Mesenchymal stem cell (in vitro differentiated cells and primary cell): ENCODE measurements at regions not wholly inside any gene's neighbourhood (a gene's known extent, or its start where the extent isn't known, plus 50 kb on each side); places are given as distances from the start of the nearest gene placed in this dataset.

ENCODE experiments used
- DNase-seq: peaks from one replicate; pipeline ENCODE4 v3.0.0-alpha.2; 2013
- H2AFZ ChIP-seq: one replicate; pipeline ENCODE4 v1.6.1; 2013; ENCODE audit warnings: low read depth, mild to moderate bottlenecking, control low read depth, inconsistent platforms, low read length, moderate library complexity
- H2AK5ac ChIP-seq: 2 replicates; pipeline ENCODE4 v1.6.1; 2013; ENCODE audit warnings: low read length, moderate library complexity, mild to moderate bottlenecking, inconsistent platforms; ENCODE audit not compliant: severe bottlenecking
- H2BK120ac ChIP-seq: one replicate; pipeline ENCODE4 v1.6.1; 2013; ENCODE audit warnings: low read depth, mild to moderate bottlenecking, inconsistent platforms, low read length, moderate library complexity
- H2BK12ac ChIP-seq, 2 experiments: one replicate each; pipeline ENCODE4 v1.6.1; 2013; ENCODE audit warnings: inconsistent platforms in 2 of 2, low read length in 2 of 2, mild to moderate bottlenecking in 2 of 2, moderate library complexity in 2 of 2, control low read depth in 1 of 2
- H2BK15ac ChIP-seq: one replicate; pipeline ENCODE4 v1.6.1; 2013; ENCODE audit warnings: mild to moderate bottlenecking, low read depth, inconsistent platforms; ENCODE audit not compliant: poor library complexity, severe bottlenecking
- H2BK5ac ChIP-seq: 2 replicates; pipeline ENCODE4 v1.6.1; 2013; ENCODE audit warnings: low read depth, mild to moderate bottlenecking, low read length, control low read depth, inconsistent platforms; ENCODE audit not compliant: poor library complexity, severe bottlenecking
- H3K14ac ChIP-seq, 2 experiments: one replicate each; pipeline ENCODE4 v1.6.1; 2013; ENCODE audit warnings: inconsistent platforms in 2 of 2, low read length in 2 of 2, control low read depth in 1 of 2, mild to moderate bottlenecking in 1 of 2, moderate library complexity in 1 of 2
- H3K18ac ChIP-seq, 2 experiments: one replicate each; pipeline ENCODE4 v1.6.1; 2013; ENCODE audit warnings: inconsistent platforms in 2 of 2, low read length in 2 of 2, control low read depth in 1 of 2, low read depth in 1 of 2, mild to moderate bottlenecking in 1 of 2
- H3K23ac ChIP-seq, 2 experiments: one replicate each; pipeline ENCODE4 v1.6.1; 2013; ENCODE audit warnings: inconsistent platforms in 2 of 2, low read length in 2 of 2, mild to moderate bottlenecking in 2 of 2, moderate library complexity in 2 of 2, control low read depth in 1 of 2
- H3K27ac ChIP-seq: 2 replicates; pipeline ENCODE4 v1.5.1; 2013; ENCODE audit warnings: mild to moderate bottlenecking, moderate library complexity, low read length, control low read depth, inconsistent platforms; ENCODE audit not compliant: poor library complexity, severe bottlenecking
- H3K27me3 ChIP-seq, 2 experiments: 2 replicates each; pipeline versions ENCODE4 v1.6.1 to v1.7.0; 2013; ENCODE audit warnings: low read length in 2 of 2, mild to moderate bottlenecking in 2 of 2, moderate library complexity in 2 of 2, control low read depth in 1 of 2, inconsistent platforms in 1 of 2; ENCODE audit not compliant: control insufficient read depth in 1 of 2, insufficient read depth in 1 of 2
- H3K36me3 ChIP-seq, 2 experiments: 2 replicates each; pipeline versions ENCODE4 v1.6.1 to v1.7.0; 2013; ENCODE audit warnings: low read length in 2 of 2, control low read depth in 1 of 2, inconsistent platforms in 1 of 2, low read depth in 1 of 2, mild to moderate bottlenecking in 1 of 2; ENCODE audit not compliant: insufficient read depth in 2 of 2, control insufficient read depth in 1 of 2
- H3K4ac ChIP-seq, 2 experiments: one replicate each; pipeline ENCODE4 v1.6.1; 2013; ENCODE audit warnings: inconsistent platforms in 2 of 2, low read length in 2 of 2, mild to moderate bottlenecking in 2 of 2, moderate library complexity in 2 of 2, control low read depth in 1 of 2, low read depth in 1 of 2
- H3K4me1 ChIP-seq: 2 replicates; pipeline ENCODE4 v1.6.1; 2013; ENCODE audit warnings: low read depth, low read length, control low read depth; ENCODE audit not compliant: control insufficient read depth, insufficient read depth
- H3K4me2 ChIP-seq: 2 replicates; pipeline ENCODE4 v1.6.1; 2013; ENCODE audit warnings: low read length, mild to moderate bottlenecking, inconsistent platforms; ENCODE audit not compliant: poor library complexity, severe bottlenecking
- H3K4me3 ChIP-seq, 2 experiments: 2 replicates each; pipeline versions ENCODE4 v1.5.1 to v1.7.0; 2013; ENCODE audit warnings: low read length in 2 of 2, mild to moderate bottlenecking in 2 of 2, control low read depth in 1 of 2, low read depth in 1 of 2; ENCODE audit not compliant: insufficient read depth in 1 of 2
- H3K79me1 ChIP-seq: replicated peaks from 2 replicates; pipeline ENCODE4 v1.6.1; 2013; ENCODE audit warnings: mild to moderate bottlenecking, control low read depth, low read length, inconsistent platforms; ENCODE audit not compliant: poor library complexity, severe bottlenecking
- H3K9ac ChIP-seq: 2 replicates; pipeline ENCODE4 v1.7.0; 2013; ENCODE audit warnings: mild to moderate bottlenecking, low read length, moderate library complexity
- H3K9me3 ChIP-seq: 2 replicates; pipeline ENCODE4 v1.7.0; 2013; ENCODE audit warnings: mild to moderate bottlenecking, low read length; ENCODE audit not compliant: control insufficient read depth
- H4K8ac ChIP-seq: one replicate; pipeline ENCODE4 v1.6.1; 2013; ENCODE audit warnings: inconsistent platforms, mild to moderate bottlenecking, low read length, moderate library complexity
- H4K91ac ChIP-seq: one replicate; pipeline ENCODE4 v1.6.1; 2013; ENCODE audit warnings: mild to moderate bottlenecking, low read length, inconsistent platforms
- WGBS: methylation state at CpG from one replicate; pipeline ENCODE4 v1.1.7; 2013; ENCODE audit warnings: mixed read lengths; 5-methylcytosine and 5-hydroxymethylcytosine counted together

DNA sequence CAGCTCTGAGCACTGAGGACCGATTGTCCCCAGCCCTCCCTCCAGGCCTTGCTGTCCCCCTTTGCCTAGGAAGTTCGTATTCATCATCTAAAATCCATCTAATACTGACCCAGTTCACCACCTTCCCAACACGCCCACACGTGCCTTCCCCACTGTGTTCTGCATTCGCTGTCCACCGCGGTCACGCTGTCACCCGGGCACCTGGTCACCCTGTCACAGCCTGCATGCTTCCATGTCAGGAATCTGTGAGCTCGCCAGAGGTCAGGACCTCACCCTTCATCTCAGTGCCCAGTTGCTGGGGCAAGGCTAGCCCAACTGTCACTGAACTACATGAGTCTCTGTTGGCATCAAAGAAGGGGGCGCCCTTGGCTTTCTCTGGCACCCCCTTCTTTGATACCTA lies 82.9 kb upstream of the RUFY1 start:
- no peak overlapping the region for H2BK120ac ChIP-seq
- no peaks in the 10 kb centered on the region for H3K36me3 ChIP-seq
- no peak overlapping the region for H3K4me3 ChIP-seq
- no peak overlapping the region for H2BK12ac ChIP-seq
- no peak overlapping the region for H2AFZ ChIP-seq
- H3K9me3 ChIP-seq = no peaks in the 10 kb centered on the region
- no peaks in the 10 kb centered on the region for H3K79me1 ChIP-seq
- WGBS = 88% methylated on average over 11 of the region's 11 CpGs
- no peaks in the 10 kb centered on the region for H3K27me3 ChIP-seq
- H3K14ac ChIP-seq = no peak overlapping the region
- no peak overlapping the region for H3K9ac ChIP-seq
- H2BK5ac ChIP-seq = no peak overlapping the region
- H2BK15ac ChIP-seq = no peak overlapping the region
- H4K91ac ChIP-seq = no peak overlapping the region
- no peak for DNase-seq
- no peak overlapping the region for H3K23ac ChIP-seq
- no peak overlapping the region for H4K8ac ChIP-seq
- H3K4me2 ChIP-seq = no peak overlapping the region
- H3K27ac ChIP-seq = no peak overlapping the region
- no peaks in the 10 kb centered on the region for H3K4me1 ChIP-seq
- no peak overlapping the region for H3K4ac ChIP-seq
- H2AK5ac ChIP-seq = no peak overlapping the region
- no peak overlapping the region for H3K18ac ChIP-seq

DNA sequence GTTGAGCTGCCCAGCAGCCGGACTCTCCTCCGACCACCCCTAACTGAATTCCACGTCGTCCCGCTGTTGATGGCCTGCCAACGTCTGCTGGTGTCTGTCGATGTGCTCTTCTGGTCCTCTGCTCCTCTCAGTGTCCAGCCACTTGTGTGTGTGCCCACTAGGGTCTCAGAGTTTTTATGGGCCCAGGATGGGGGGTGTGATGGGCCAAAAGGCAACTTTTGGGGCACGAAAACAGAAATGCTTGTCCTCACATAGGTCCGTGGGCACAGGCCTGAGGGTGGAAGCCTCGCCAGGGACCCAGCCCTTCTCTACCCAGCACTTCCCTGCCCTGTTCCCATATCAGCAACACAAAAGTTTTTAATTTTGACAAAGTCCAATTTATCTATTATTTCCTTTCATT lies 85.7 kb upstream of the RUFY1 start:
- Histone ChIP-seq H2BK12ac (no peak overlapping the region), H3K23ac (no peak overlapping the region), H3K36me3 (no peaks in the 10 kb centered on the region), H4K91ac (no peak overlapping the region), H3K4ac (no peak overlapping the region), H2AK5ac (no peak overlapping the region), H3K27ac (no peak overlapping the region), H2BK5ac (no peak overlapping the region), H2BK15ac (no peak overlapping the region), H3K4me1 (no peaks in the 10 kb centered on the region), H3K18ac (no peak overlapping the region), H4K8ac (no peak overlapping the region), H2AFZ (no peak overlapping the region), H3K79me1 (no peaks in the 10 kb centered on the region), H3K9ac (no peak overlapping the region), H3K4me2 (no peak overlapping the region), H2BK120ac (no peak overlapping the region), H3K14ac (no peak overlapping the region), H3K4me3 (no peak overlapping the region), H3K9me3 (no peaks in the 10 kb centered on the region), H3K27me3 (peaks cover 0 to 4% of the 10 kb centered on the region in 2 experiments)
- 85% methylated on average over 10 of the region's 10 CpGs for WGBS
- no peak for DNase-seq

DNA sequence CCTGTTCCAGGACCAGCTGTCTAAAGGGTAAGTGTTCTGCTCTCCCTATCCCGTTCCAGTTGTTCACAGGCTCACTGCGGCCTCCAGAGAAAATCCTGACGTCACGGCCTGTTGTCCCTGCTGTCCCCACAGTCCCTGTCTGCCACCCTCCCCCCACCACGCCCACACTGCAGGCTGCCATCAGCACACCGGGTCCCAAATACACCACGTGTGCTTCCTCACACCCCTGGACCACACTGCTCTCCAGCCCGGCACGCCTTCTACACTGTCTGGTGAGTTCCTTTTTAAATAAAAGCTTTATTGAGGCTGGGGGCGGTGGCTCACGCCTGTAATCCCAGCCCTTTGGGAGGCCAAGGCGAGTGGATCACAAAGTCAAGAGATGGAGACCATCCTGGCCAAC lies 88.3 kb upstream of the RUFY1 start:
- Histone ChIP-seq H2BK5ac (no peak overlapping the region), H2BK12ac (no peak overlapping the region), H3K27ac (no peak overlapping the region), H2AFZ (no peak overlapping the region), H3K4me1 (no peaks in the 10 kb centered on the region), H3K9me3 (no peaks in the 10 kb centered on the region), H2BK15ac (no peak overlapping the region), H3K23ac (no peak overlapping the region), H3K18ac (no peak overlapping the region), H3K27me3 (peaks cover 0 to 9% of the 10 kb centered on the region in 2 experiments), H2AK5ac (no peak overlapping the region), H4K8ac (no peak overlapping the region), H4K91ac (no peak overlapping the region), H3K14ac (no peak overlapping the region), H3K79me1 (no peaks in the 10 kb centered on the region), H3K9ac (no peak overlapping the region), H3K4me3 (no peak overlapping the region), H3K4ac (no peak overlapping the region), H3K36me3 (no peaks in the 10 kb centered on the region), H3K4me2 (no peak overlapping the region), H2BK120ac (no peak overlapping the region)
- no peak for DNase-seq
- 74% methylated on average over 11 of the region's 12 CpGs for WGBS

DNA sequence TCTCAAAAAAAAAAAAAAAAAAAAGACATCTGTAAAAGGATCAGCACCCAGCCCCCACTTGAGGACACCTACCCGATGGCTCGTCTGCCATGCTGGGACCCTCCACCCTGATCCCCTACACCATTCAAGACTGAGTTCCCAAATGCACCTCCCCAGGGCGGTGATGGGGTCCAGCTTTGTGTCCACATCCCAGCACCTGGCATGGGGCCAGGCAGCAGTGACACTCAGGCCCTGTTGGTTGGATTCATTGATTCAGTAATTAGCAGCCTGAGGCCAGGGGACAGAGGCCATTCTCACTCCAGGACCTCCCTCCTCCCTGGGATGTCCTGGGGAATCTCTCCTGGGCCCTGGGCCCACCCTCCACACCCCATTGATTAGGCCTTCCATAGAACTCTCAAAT lies 88.8 kb upstream of the RUFY1 start:
- no peak overlapping the region for H3K18ac ChIP-seq
- no peaks in the 10 kb centered on the region for H3K4me1 ChIP-seq
- no peaks in the 10 kb centered on the region for H3K36me3 ChIP-seq
- H3K9me3 ChIP-seq = no peaks in the 10 kb centered on the region
- no peak overlapping the region for H2AK5ac ChIP-seq
- no peak overlapping the region for H2AFZ ChIP-seq
- no peak overlapping the region for H3K4me2 ChIP-seq
- no peak overlapping the region for H3K9ac ChIP-seq
- no peak overlapping the region for H2BK5ac ChIP-seq
- DNase-seq = no peak
- peaks cover 0 to 9% of the 10 kb centered on the region in 2 experiments for H3K27me3 ChIP-seq
- H4K91ac ChIP-seq = no peak overlapping the region
- no peak overlapping the region for H3K14ac ChIP-seq
- H2BK12ac ChIP-seq = no peak overlapping the region
- no peaks in the 10 kb centered on the region for H3K79me1 ChIP-seq
- WGBS = 87% methylated on average over 3 of the region's 3 CpGs
- no peak overlapping the region for H2BK15ac ChIP-seq
- no peak overlapping the region for H3K4me3 ChIP-seq
- H3K4ac ChIP-seq = no peak overlapping the region
- H2BK120ac ChIP-seq = no peak overlapping the region
- H3K27ac ChIP-seq = no peak overlapping the region
- H4K8ac ChIP-seq = no peak overlapping the region
- H3K23ac ChIP-seq = no peak overlapping the region
